BE2C (cell line): ENCODE measurements at regions not wholly inside any gene's neighbourhood (a gene's known extent, or its start where the extent isn't known, plus 50 kb on each side); places are given as distances from the start of the nearest gene placed in this dataset.

Source experiments
- DNase-seq: peaks from one replicate; pipeline ENCODE4 v3.0.0-alpha.2; 2020
- H3K27me3 ChIP-seq: fragments of 250-450 bp; sonication (Bioruptor Pico); 2 replicates; pipeline ENCODE4 v1.5.1; 2020; ENCODE audit warnings: mild to moderate bottlenecking
- H3K36me3 ChIP-seq: fragments of 250-450 bp; sonication (Bioruptor Pico); 2 replicates; pipeline ENCODE4 v1.5.1; 2020; ENCODE audit warnings: mild to moderate bottlenecking
- H3K4me1 ChIP-seq: fragments of 250-450 bp; sonication (Bioruptor Pico); 2 replicates; pipeline ENCODE4 v1.5.1; 2020
- H3K4me3 ChIP-seq: 2 replicates; pipeline ENCODE4 v1.5.1; 2011; ENCODE audit warnings: low read depth, low read length
- H3K9me3 ChIP-seq: fragments of 250-450 bp; sonication (Bioruptor Pico); 2 replicates; pipeline ENCODE4 v1.5.1; 2020
- TF ChIP-seq, protein P1 (sequence below): IDR thresholded peaks from 2 replicates; pipeline ENCODE4 v1.5.1; 2012; ENCODE audit warnings: mild to moderate bottlenecking, low read depth, low read length

DNA sequence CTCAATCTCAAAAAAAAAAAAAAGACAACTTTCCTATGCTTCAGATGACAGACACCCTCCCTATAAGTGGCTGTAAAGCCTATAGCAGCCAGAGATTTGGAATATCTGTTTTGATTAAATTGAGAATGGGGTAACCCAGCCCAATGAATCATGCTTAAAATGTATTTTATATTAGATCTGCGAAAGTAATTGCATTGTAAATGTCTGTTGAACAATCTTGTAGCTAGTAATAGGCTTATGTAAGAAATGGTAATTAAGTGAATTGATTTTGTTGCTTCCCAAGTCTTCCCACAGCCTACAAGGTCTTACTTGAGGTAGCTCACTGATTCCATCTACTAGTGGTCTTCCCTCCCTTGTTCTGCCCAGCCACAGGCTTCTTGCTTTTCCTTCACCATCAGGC, 590.7 kb downstream of the ACTL7B start:
- Histone ChIP-seq H3K4me1 (no peaks in the 10 kb centered on the region), H3K9me3 (0 out of 2 replicates have a peak, but pooled peaks cover 2% of the 10 kb centered on the region), H3K27me3 (no peaks in the 10 kb centered on the region), H3K4me3 (no peak overlapping the region), H3K36me3 (no peaks in the 10 kb centered on the region)
- no peak for DNase-seq
- TF ChIP-seq, protein P1, sequence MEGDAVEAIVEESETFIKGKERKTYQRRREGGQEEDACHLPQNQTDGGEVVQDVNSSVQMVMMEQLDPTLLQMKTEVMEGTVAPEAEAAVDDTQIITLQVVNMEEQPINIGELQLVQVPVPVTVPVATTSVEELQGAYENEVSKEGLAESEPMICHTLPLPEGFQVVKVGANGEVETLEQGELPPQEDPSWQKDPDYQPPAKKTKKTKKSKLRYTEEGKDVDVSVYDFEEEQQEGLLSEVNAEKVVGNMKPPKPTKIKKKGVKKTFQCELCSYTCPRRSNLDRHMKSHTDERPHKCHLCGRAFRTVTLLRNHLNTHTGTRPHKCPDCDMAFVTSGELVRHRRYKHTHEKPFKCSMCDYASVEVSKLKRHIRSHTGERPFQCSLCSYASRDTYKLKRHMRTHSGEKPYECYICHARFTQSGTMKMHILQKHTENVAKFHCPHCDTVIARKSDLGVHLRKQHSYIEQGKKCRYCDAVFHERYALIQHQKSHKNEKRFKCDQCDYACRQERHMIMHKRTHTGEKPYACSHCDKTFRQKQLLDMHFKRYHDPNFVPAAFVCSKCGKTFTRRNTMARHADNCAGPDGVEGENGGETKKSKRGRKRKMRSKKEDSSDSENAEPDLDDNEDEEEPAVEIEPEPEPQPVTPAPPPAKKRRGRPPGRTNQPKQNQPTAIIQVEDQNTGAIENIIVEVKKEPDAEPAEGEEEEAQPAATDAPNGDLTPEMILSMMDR = no peak

DNA sequence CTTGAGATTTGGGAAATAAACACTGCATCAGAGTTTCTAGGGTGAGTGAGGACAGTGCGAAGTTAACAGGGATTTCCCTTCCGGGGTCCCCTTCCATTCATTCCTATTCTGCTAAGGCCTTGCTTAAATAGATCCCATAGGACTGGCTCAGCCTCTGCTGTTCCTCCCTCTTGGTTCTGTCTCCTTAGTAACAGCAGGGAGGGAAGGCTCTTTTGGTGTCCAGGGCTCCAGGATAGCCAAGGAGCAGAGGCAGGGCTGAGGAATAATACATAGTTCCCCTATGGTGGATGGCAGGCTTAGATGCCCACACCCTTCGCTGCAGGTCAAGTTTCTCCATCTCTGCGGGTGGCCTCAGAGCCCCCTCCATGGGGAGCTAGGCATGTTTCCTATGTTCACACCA, 591.7 kb downstream of the ACTL7B start:
- TF ChIP-seq, protein P1 = no peak
- DNase-seq = no peak
- H3K9me3 ChIP-seq = 0 out of 2 replicates have a peak, but pooled peaks cover 2% of the 10 kb centered on the region
- H3K27me3 ChIP-seq = no peaks in the 10 kb centered on the region
- H3K4me1 ChIP-seq = no peaks in the 10 kb centered on the region
- no peaks in the 10 kb centered on the region for H3K36me3 ChIP-seq
- no peak overlapping the region for H3K4me3 ChIP-seq

- Histone ChIP-seq H3K9me3 (0 out of 2 replicates have a peak, but pooled peaks cover 2% of the 10 kb centered on the region), H3K36me3 (no peaks in the 10 kb centered on the region), H3K4me1 (no peaks in the 10 kb centered on the region), H3K27me3 (no peaks in the 10 kb centered on the region), H3K4me3 (no peak overlapping the region)
- no peak for DNase-seq
- TF ChIP-seq, protein P1 = no peak
Measured at GRCh38 chr9:108262836-108263235, 593.0 kb downstream of the ACTL7B start.

- DNase-seq = no peak
- H3K9me3 ChIP-seq = no peaks in the 10 kb centered on the region
- TF ChIP-seq, protein P1 = no peak
- no peaks in the 10 kb centered on the region for H3K36me3 ChIP-seq
- no peak overlapping the region for H3K4me3 ChIP-seq
- H3K4me1 ChIP-seq = no peaks in the 10 kb centered on the region
- no peaks in the 10 kb centered on the region for H3K27me3 ChIP-seq
Measured at GRCh38 chr9:108259917-108260675, 595.7 kb downstream of the ACTL7B start.

DNA sequence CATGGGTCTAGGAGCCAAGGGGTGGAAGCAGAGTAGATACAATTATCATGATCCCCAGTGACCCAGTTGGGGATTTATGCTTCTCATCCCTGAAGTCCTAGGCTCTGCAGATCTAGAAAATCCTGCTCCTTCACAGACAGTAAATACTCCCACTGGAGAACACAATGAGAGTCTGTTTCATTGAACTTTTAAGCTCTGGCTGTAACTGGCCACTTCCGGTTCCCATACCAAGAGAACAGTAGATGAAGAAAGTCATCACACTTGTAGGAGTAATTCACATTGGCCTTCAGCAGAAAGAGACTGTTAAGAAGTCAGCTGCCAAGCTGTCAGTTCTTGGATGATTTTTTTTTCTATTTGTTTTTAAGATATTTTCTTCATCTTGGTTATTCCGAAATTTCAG, 597.1 kb downstream of the ACTL7B start:
- TF ChIP-seq, protein P1 = no peak
- no peaks in the 10 kb centered on the region for H3K27me3 ChIP-seq

GRCh38 chr9:108257382-108257781, 598.4 kb downstream of the ACTL7B start:
- DNase-seq = no peak
- Histone ChIP-seq H3K36me3 (no peaks in the 10 kb centered on the region), H3K27me3 (no peaks in the 10 kb centered on the region), H3K4me3 (no peak overlapping the region), H3K4me1 (no peaks in the 10 kb centered on the region), H3K9me3 (no peaks in the 10 kb centered on the region)
- TF ChIP-seq, protein P1 = no peak

More for the DNA sequence above, 597.1 kb downstream of the ACTL7B start:
- Histone ChIP-seq H3K9me3 (no peaks in the 10 kb centered on the region), H3K4me1 (no peaks in the 10 kb centered on the region), H3K4me3 (no peak overlapping the region), H3K36me3 (no peaks in the 10 kb centered on the region)
- no peak for DNase-seq
